Trophoblast cell (in vitro differentiated cells and primary cell): ENCODE measurements at regions not wholly inside any gene's neighbourhood (a gene's known extent, or its start where the extent isn't known, plus 50 kb on each side); places are given as distances from the start of the nearest gene placed in this dataset.

Source experiments
- DNase-seq, 2 donors: peaks; one replicate each; pipeline ENCODE4 v3.0.0-alpha.2; 2016
- H2AFZ ChIP-seq: 2 replicates; pipeline ENCODE4 v1.6.1; 2013; ENCODE audit warnings: low read length, moderate library complexity, mild to moderate bottlenecking; ENCODE audit not compliant: insufficient read depth, poor library complexity
- H2AK5ac ChIP-seq: 2 replicates; pipeline ENCODE4 v1.6.1; 2013; ENCODE audit warnings: mild to moderate bottlenecking, low read length
- H2BK120ac ChIP-seq: 2 replicates; pipeline ENCODE4 v1.6.1; 2013; ENCODE audit warnings: low read length, mild to moderate bottlenecking, moderate library complexity; ENCODE audit not compliant: insufficient read depth, poor library complexity
- H2BK12ac ChIP-seq: 2 replicates; pipeline ENCODE4 v1.6.1; 2013; ENCODE audit warnings: mild to moderate bottlenecking, low read length, moderate library complexity
- H2BK5ac ChIP-seq: 2 replicates; pipeline ENCODE4 v1.6.1; 2013; ENCODE audit warnings: low read length, low read depth, moderate library complexity, mild to moderate bottlenecking; ENCODE audit not compliant: poor library complexity
- H3K14ac ChIP-seq: 2 replicates; pipeline ENCODE4 v1.6.1; 2013; ENCODE audit warnings: mild to moderate bottlenecking, low read length
- H3K18ac ChIP-seq: 2 replicates; pipeline ENCODE4 v1.6.1; 2013; ENCODE audit warnings: mild to moderate bottlenecking, low read length
- H3K23ac ChIP-seq: 2 replicates; pipeline ENCODE4 v1.6.1; 2013; ENCODE audit warnings: low read length
- H3K27ac ChIP-seq: 2 replicates; pipeline ENCODE4 v1.5.1; 2013; ENCODE audit warnings: low read depth, mild to moderate bottlenecking, inconsistent platforms, low read length, moderate library complexity
- H3K27me3 ChIP-seq: 2 replicates; pipeline ENCODE4 v1.6.1; 2013; ENCODE audit warnings: inconsistent platforms, mild to moderate bottlenecking, low read length, moderate library complexity; ENCODE audit not compliant: insufficient read depth
- H3K36me3 ChIP-seq, 2 experiments: 1 replicate in 1 of 2; 2 replicates in 1 of 2; pipeline ENCODE4 v1.6.1; 2013; ENCODE audit warnings: low read length in 2 of 2, mild to moderate bottlenecking in 2 of 2, moderate library complexity in 1 of 2; ENCODE audit not compliant: insufficient read depth in 2 of 2, control insufficient read depth in 1 of 2
- H3K4ac ChIP-seq: 2 replicates; pipeline ENCODE4 v1.6.1; 2013; ENCODE audit warnings: low read depth, mild to moderate bottlenecking, low read length, moderate library complexity
- H3K4me1 ChIP-seq, 2 experiments: 1 replicate in 1 of 2; 2 replicates in 1 of 2; pipeline ENCODE4 v1.6.1; 2013; ENCODE audit warnings: low read length in 2 of 2, mild to moderate bottlenecking in 2 of 2, moderate library complexity in 1 of 2; ENCODE audit not compliant: insufficient read depth in 2 of 2, control insufficient read depth in 1 of 2
- H3K4me2 ChIP-seq: 2 replicates; pipeline ENCODE4 v1.6.1; 2013; ENCODE audit warnings: inconsistent platforms, mild to moderate bottlenecking, low read length, moderate library complexity
- H3K4me3 ChIP-seq: 2 replicates; pipeline ENCODE4 v1.5.1; 2013; ENCODE audit warnings: mild to moderate bottlenecking, low read depth, low read length, inconsistent platforms
- H3K79me1 ChIP-seq: one replicate; pipeline ENCODE4 v1.6.1; 2013; ENCODE audit warnings: low read length
- H3K79me2 ChIP-seq: 2 replicates; pipeline ENCODE4 v1.6.1; 2013; ENCODE audit warnings: low read length, mild to moderate bottlenecking; ENCODE audit not compliant: control insufficient read depth, insufficient read depth, poor library complexity
- H3K9ac ChIP-seq: 2 replicates; pipeline ENCODE4 v1.6.1; 2013; ENCODE audit warnings: mild to moderate bottlenecking, low read length
- H3K9me3 ChIP-seq: 2 replicates; pipeline ENCODE4 v1.6.1; 2013; ENCODE audit warnings: low read depth, mild to moderate bottlenecking, control low read depth, inconsistent platforms, low read length; ENCODE audit not compliant: insufficient read depth
- H4K12ac ChIP-seq: 2 replicates; pipeline ENCODE4 v1.6.1; 2013; ENCODE audit warnings: low read depth, mild to moderate bottlenecking, low read length, moderate library complexity
- H4K8ac ChIP-seq: 2 replicates; pipeline ENCODE4 v1.6.1; 2013; ENCODE audit warnings: low read depth, mild to moderate bottlenecking, low read length, moderate library complexity
- H4K91ac ChIP-seq: one replicate; pipeline ENCODE4 v1.6.1; 2013; ENCODE audit warnings: low read depth, mild to moderate bottlenecking, low read length, moderate library complexity
- WGBS: extraction: QIAGEN DNeasy Blood & Tissue Kit; methylation state at CpG from one replicate; pipeline ENCODE4 v1.1.7; 2013; ENCODE audit warnings: missing lambda C conversion rate; ENCODE audit not compliant: insufficient read length, insufficient coverage; ENCODE audit errors: extremely low coverage; 5-methylcytosine and 5-hydroxymethylcytosine counted together

GRCh38 chr10:62651341-62651740 lies 153.2 kb upstream of the ADO start:
- WGBS = no CpG with 5 or more reads among the region's 2 CpGs
- no peak overlapping the region for H3K23ac ChIP-seq
- H3K4ac ChIP-seq = no peak overlapping the region

GRCh38 chr10:62652114-62652513 lies 152.4 kb upstream of the ADO start:
- Histone ChIP-seq H3K4ac (no peak overlapping the region), H2AFZ (no peak overlapping the region), H3K9me3 (peaks cover 3% of the 10 kb centered on the region), H2BK5ac (no peak overlapping the region), H2AK5ac (no peak overlapping the region), H3K4me2 (no peak overlapping the region), H4K8ac (no peak overlapping the region), H3K23ac (no peak overlapping the region), H3K4me3 (no peak overlapping the region), H3K36me3 (no peaks in the 10 kb centered on the region), H3K79me1 (no peaks in the 10 kb centered on the region), H4K91ac (no peak overlapping the region), H2BK120ac (no peak overlapping the region), H3K79me2 (no peaks in the 10 kb centered on the region), H4K12ac (no peak overlapping the region), H3K4me1 (no peaks in the 10 kb centered on the region), H3K9ac (no peak overlapping the region), H3K14ac (no peak overlapping the region), H3K18ac (no peak overlapping the region), H2BK12ac (no peak overlapping the region), H3K27me3 (no peaks in the 10 kb centered on the region), H3K27ac (no peak overlapping the region)
- DNase-seq = no peak
- WGBS = no CpG with 5 or more reads among the region's 2 CpGs

More at GRCh38 chr10:62651341-62651740, 153.2 kb upstream of the ADO start:
- H3K4me2 ChIP-seq = no peak overlapping the region
- H4K12ac ChIP-seq = no peak overlapping the region
- no peak overlapping the region for H3K27ac ChIP-seq
- H3K36me3 ChIP-seq = no peaks in the 10 kb centered on the region
- no peaks in the 10 kb centered on the region for H3K79me1 ChIP-seq
- H2AFZ ChIP-seq = no peak overlapping the region
- H3K79me2 ChIP-seq = no peaks in the 10 kb centered on the region
- no peak overlapping the region for H2BK120ac ChIP-seq
- H3K9ac ChIP-seq = no peak overlapping the region
- DNase-seq = peak in 1 of 2 donors; percentile 18
- H3K18ac ChIP-seq = no peak overlapping the region
- no peak overlapping the region for H2AK5ac ChIP-seq
- H2BK12ac ChIP-seq = no peak overlapping the region
- H3K14ac ChIP-seq = no peak overlapping the region
- H4K8ac ChIP-seq = no peak overlapping the region
- H3K9me3 ChIP-seq = peaks cover 3% of the 10 kb centered on the region
- no peak overlapping the region for H4K91ac ChIP-seq
- no peaks in the 10 kb centered on the region for H3K4me1 ChIP-seq
- H3K27me3 ChIP-seq = no peaks in the 10 kb centered on the region
- H3K4me3 ChIP-seq = no peak overlapping the region
- no peak overlapping the region for H2BK5ac ChIP-seq

GRCh38 chr10:62652564-62652963 lies 152.0 kb upstream of the ADO start:
- no peak overlapping the region for H3K27ac ChIP-seq
- no peak overlapping the region for H4K91ac ChIP-seq
- DNase-seq = no peak
- H3K4ac ChIP-seq = no peak overlapping the region
- H4K8ac ChIP-seq = no peak overlapping the region
- no peak overlapping the region for H3K4me2 ChIP-seq
- no peaks in the 10 kb centered on the region for H3K36me3 ChIP-seq
- no peak overlapping the region for H2BK120ac ChIP-seq
- no peak overlapping the region for H3K23ac ChIP-seq
- H2AK5ac ChIP-seq = no peak overlapping the region
- H2BK5ac ChIP-seq = no peak overlapping the region
- H3K79me1 ChIP-seq = no peaks in the 10 kb centered on the region
- no peak overlapping the region for H4K12ac ChIP-seq
- no peaks in the 10 kb centered on the region for H3K79me2 ChIP-seq
- H3K9ac ChIP-seq = no peak overlapping the region
- no peaks in the 10 kb centered on the region for H3K27me3 ChIP-seq
- no peak overlapping the region for H2BK12ac ChIP-seq
- H3K4me1 ChIP-seq = no peaks in the 10 kb centered on the region
- H2AFZ ChIP-seq = no peak overlapping the region
- peaks cover 4% of the 10 kb centered on the region for H3K9me3 ChIP-seq
- H3K4me3 ChIP-seq = no peak overlapping the region
- H3K18ac ChIP-seq = no peak overlapping the region
- no peak overlapping the region for H3K14ac ChIP-seq

- no peak overlapping the region for H2AFZ ChIP-seq
- H4K91ac ChIP-seq = no peak overlapping the region
- whole genome bisulfite sequencing = no CpG with 5 or more reads among the region's 6 CpGs
- no peak overlapping the region for H3K9ac ChIP-seq
- no peak overlapping the region for H2BK12ac ChIP-seq
- no peaks in the 10 kb centered on the region for H3K79me2 ChIP-seq
- no peak overlapping the region for H4K8ac ChIP-seq
- H3K4me3 ChIP-seq = no peak overlapping the region
- H3K36me3 ChIP-seq = no peaks in the 10 kb centered on the region
- H3K4ac ChIP-seq = no peak overlapping the region
- H2BK5ac ChIP-seq = no peak overlapping the region
- no peaks in the 10 kb centered on the region for H3K79me1 ChIP-seq
- peaks cover 5% of the 10 kb centered on the region for H3K9me3 ChIP-seq
- H3K4me1 ChIP-seq = no peaks in the 10 kb centered on the region
- no peaks in the 10 kb centered on the region for H3K27me3 ChIP-seq
- no peak overlapping the region for H3K18ac ChIP-seq
- H3K14ac ChIP-seq = no peak overlapping the region
- H3K4me2 ChIP-seq = no peak overlapping the region
- no peak overlapping the region for H2BK120ac ChIP-seq
- no peak overlapping the region for H3K27ac ChIP-seq
- no peak for DNase-seq
- H2AK5ac ChIP-seq = no peak overlapping the region
- no peak overlapping the region for H3K23ac ChIP-seq
- H4K12ac ChIP-seq = no peak overlapping the region
Observed at GRCh38 chr10:62653254-62653653, 151.3 kb upstream of the ADO start.
